Right atrium auricular region (tissue), 2 donors: ENCODE measurements at regions not wholly inside any gene's neighbourhood (a gene's known extent, or its start where the extent isn't known, plus 50 kb on each side); places are given as distances from the start of the nearest gene placed in this dataset.
"Not testable (repeated sequence)": the region's sequence is repeated elsewhere in the genome, so short reads cannot be mapped to it uniquely, and the experiment has no call there.

Source experiments
- DNase-seq: peaks from one replicate; pipeline ENCODE4 v3.0.0-alpha.2; 2019; ENCODE audit warnings: low spot score
- H3K27ac ChIP-seq, 2 donors: fragments of 200-600 bp; sonication (generic); 1 replicate in 1 of 2; 2 replicates in 1 of 2; pipeline ENCODE4 v1.5.1; 2016 to 2019
- H3K27me3 ChIP-seq, 2 donors: fragments of 200-600 bp; sonication (generic); one replicate each; pipeline versions ENCODE4 v1.5.1 to v1.6.0; 2017 to 2019
- H3K36me3 ChIP-seq: fragments of 200-600 bp; sonication (generic); one replicate; pipeline ENCODE4 v1.5.1; 2016
- H3K4me1 ChIP-seq, 2 donors: fragments of 200-600 bp; sonication (generic); one replicate each; pipeline versions ENCODE4 v1.5.1 to v1.6.0; 2017 to 2019
- H3K4me3 ChIP-seq, 2 donors: fragments of 200-600 bp; sonication (generic); 1 replicate in 1 of 2; 2 replicates in 1 of 2; pipeline ENCODE4 v1.5.1; 2017 to 2019; ENCODE audit warnings: mild to moderate bottlenecking in 1 of 2, moderate library complexity in 1 of 2
- H3K9me3 ChIP-seq, 2 donors: fragments of 200-600 bp; sonication (generic); one replicate each; pipeline ENCODE4 v1.5.1; 2019
- CTCF ChIP-seq, 2 donors: fragments of 200-600 bp; sonication (generic); IDR thresholded peaks; one replicate each; pipeline ENCODE4 v1.5.1; 2019; ENCODE audit warnings: antibody characterized with exemption in 2 of 2

- Histone ChIP-seq H3K4me3 (no peak overlapping the region), H3K9me3 (no peaks in the 10 kb centered on the region), H3K36me3 (no peaks in the 10 kb centered on the region), H3K4me1 (no peaks in the 10 kb centered on the region), H3K27me3 (no peaks in the 10 kb centered on the region), H3K27ac (no peak overlapping the region)
- TF ChIP-seq CTCF (IDR thresholded peaks at IDR 0.05) = no peak
- DNase-seq = no peak
Measured at GRCh38 chr2:192978395-192978794, 783.7 kb upstream of the TMEFF2 start.

- DNase-seq = no peak
- H3K4me1 ChIP-seq = no peaks in the 10 kb centered on the region
- no peak overlapping the region for H3K27ac ChIP-seq
- H3K9me3 ChIP-seq = no peaks in the 10 kb centered on the region
- no peak overlapping the region for H3K4me3 ChIP-seq
- no peaks in the 10 kb centered on the region for H3K36me3 ChIP-seq
- TF ChIP-seq CTCF (IDR thresholded peaks at IDR 0.05) = no peak
- no peaks in the 10 kb centered on the region for H3K27me3 ChIP-seq
Measured at GRCh38 chr2:192971981-192972380, 777.2 kb upstream of the TMEFF2 start.

GRCh38 chr2:192969055-192969454 lies 774.3 kb upstream of the TMEFF2 start:
- H3K4me3 ChIP-seq = no peak overlapping the region
- no peaks in the 10 kb centered on the region for H3K4me1 ChIP-seq
- H3K27me3 ChIP-seq = no peaks in the 10 kb centered on the region
- no peaks in the 10 kb centered on the region for H3K9me3 ChIP-seq
- no peak for DNase-seq
- H3K27ac ChIP-seq = no peak overlapping the region
- no peaks in the 10 kb centered on the region for H3K36me3 ChIP-seq
- TF ChIP-seq CTCF (IDR thresholded peaks at IDR 0.05) = no peak

- no peaks in the 10 kb centered on the region for H3K9me3 ChIP-seq
- H3K4me1 ChIP-seq = no peaks in the 10 kb centered on the region
- no peaks in the 10 kb centered on the region for H3K36me3 ChIP-seq
- H3K27ac ChIP-seq = no peak overlapping the region
- TF ChIP-seq CTCF (IDR thresholded peaks at IDR 0.05) = no peak
- H3K27me3 ChIP-seq = no peaks in the 10 kb centered on the region
- no peak overlapping the region for H3K4me3 ChIP-seq
- no peak for DNase-seq
Measured at GRCh38 chr2:192960945-192961344, 766.2 kb upstream of the TMEFF2 start.

GRCh38 chr2:192958615-192959014 lies 763.9 kb upstream of the TMEFF2 start:
- H3K36me3 ChIP-seq, H3K27ac ChIP-seq, H3K4me1 ChIP-seq, H3K4me3 ChIP-seq, H3K27me3 ChIP-seq, DNase-seq, H3K9me3 ChIP-seq: not testable (repeated sequence)

GRCh38 chr2:192957425-192957824 lies 762.7 kb upstream of the TMEFF2 start:
- H3K27ac ChIP-seq = no peak overlapping the region
- no peak overlapping the region for H3K4me3 ChIP-seq
- no peaks in the 10 kb centered on the region for H3K4me1 ChIP-seq
- H3K9me3 ChIP-seq = no peaks in the 10 kb centered on the region
- TF ChIP-seq CTCF (IDR thresholded peaks at IDR 0.05) = no peak
- no peaks in the 10 kb centered on the region for H3K27me3 ChIP-seq
- DNase-seq = no peak
- H3K36me3 ChIP-seq = no peaks in the 10 kb centered on the region
